Smooth muscle cell (in vitro differentiated cells): ENCODE measurements at regions not wholly inside any gene's neighbourhood (a gene's known extent, or its start where the extent isn't known, plus 50 kb on each side); places are given as distances from the start of the nearest gene placed in this dataset.

Source experiments
- DNase-seq: peaks from one replicate; lab custom pipeline; 2025; ENCODE audit not compliant: unreplicated experiment; lab: John Stamatoyannopoulos, UW
- H2AFZ ChIP-seq: fragments of 200-600 bp; sonication (generic); 2 replicates; pipeline ENCODE4 v1.6.0; 2016; ENCODE audit warnings: antibody characterized with exemption, low read depth, mild to moderate bottlenecking
- H3F3A ChIP-seq: fragments of 200-600 bp; sonication (generic); 2 replicates; pipeline ENCODE4 v1.6.0; 2017; ENCODE audit warnings: antibody characterized with exemption, low read depth
- H3K27ac ChIP-seq: fragments of 200-600 bp; sonication (generic); 2 replicates; pipeline ENCODE4 v1.5.1; 2016; ENCODE audit warnings: low read depth, mild to moderate bottlenecking
- H3K27me3 ChIP-seq: fragments of 200-600 bp; sonication (generic); 2 replicates; pipeline ENCODE4 v1.6.1; 2016; ENCODE audit warnings: low read depth, mild to moderate bottlenecking
- H3K36me3 ChIP-seq: fragments of 200-600 bp; sonication (generic); 2 replicates; pipeline ENCODE4 v1.5.1; 2016; ENCODE audit warnings: low read depth
- H3K4me1 ChIP-seq: fragments of 200-600 bp; sonication (generic); 2 replicates; pipeline ENCODE4 v1.5.1; 2016; ENCODE audit warnings: low read depth
- H3K4me2 ChIP-seq: fragments of 200-600 bp; sonication (generic); 2 replicates; pipeline ENCODE4 v1.6.0; 2016; ENCODE audit warnings: mild to moderate bottlenecking
- H3K4me3 ChIP-seq: fragments of 200-600 bp; sonication (generic); 2 replicates; pipeline ENCODE4 v1.5.1; 2016; ENCODE audit warnings: mild to moderate bottlenecking
- H3K79me2 ChIP-seq: fragments of 200-600 bp; sonication (generic); 2 replicates; pipeline ENCODE4 v1.6.0; 2016; ENCODE audit warnings: low read depth, mild to moderate bottlenecking
- H3K9ac ChIP-seq: fragments of 200-600 bp; sonication (generic); 2 replicates; pipeline ENCODE4 v1.6.0; 2016; ENCODE audit warnings: low read depth
- H3K9me3 ChIP-seq: fragments of 200-600 bp; sonication (generic); replicated peaks from 2 replicates; pipeline ENCODE4 v1.5.1; 2016; ENCODE audit warnings: low read depth
- H4K20me1 ChIP-seq: fragments of 200-600 bp; sonication (generic); 2 replicates; pipeline ENCODE4 v1.6.0; 2016; ENCODE audit warnings: low read depth
- CTCF ChIP-seq: fragments of 200-600 bp; sonication (generic); IDR thresholded peaks from 2 replicates; pipeline ENCODE4 v1.5.1; 2017; ENCODE audit warnings: borderline replicate concordance, mild to moderate bottlenecking, antibody characterized with exemption; ENCODE audit not compliant: insufficient read depth, poor library complexity, severe bottlenecking
- WGBS: methylation state at CpG from one replicate; pipeline ENCODE4 v1.1.7; 2016; ENCODE audit warnings: low lambda C conversion rate; 5-methylcytosine and 5-hydroxymethylcytosine counted together

GRCh38 chr20:19108155-19108554 is 104.3 kb upstream of the SLC24A3 start:
- Histone ChIP-seq H3K9ac (no peak overlapping the region), H3K4me2 (no peak overlapping the region), H2AFZ (no peak overlapping the region), H3K27ac (no peak overlapping the region), H3K9me3 (no peaks in the 10 kb centered on the region), H3K4me3 (no peak overlapping the region), H3K36me3 (no peaks in the 10 kb centered on the region), H3K27me3 (no peaks in the 10 kb centered on the region), H4K20me1 (no peaks in the 10 kb centered on the region), H3F3A (no peaks in the 10 kb centered on the region), H3K79me2 (no peaks in the 10 kb centered on the region), H3K4me1 (no peaks in the 10 kb centered on the region)
- DNase-seq = no peak
- TF ChIP-seq CTCF = no peak
- WGBS = 91% methylated on average over 7 of the region's 7 CpGs

- H3K4me1 ChIP-seq = no peaks in the 10 kb centered on the region
- H4K20me1 ChIP-seq = no peaks in the 10 kb centered on the region
- H3K4me2 ChIP-seq = no peak overlapping the region
- no peak overlapping the region for H3K9ac ChIP-seq
- no peak overlapping the region for H3K4me3 ChIP-seq
- H3K27ac ChIP-seq = no peak overlapping the region
- no peaks in the 10 kb centered on the region for H3F3A ChIP-seq
- H2AFZ ChIP-seq = no peak overlapping the region
- WGBS = 91% methylated on average over 3 of the region's 3 CpGs
- H3K27me3 ChIP-seq = no peaks in the 10 kb centered on the region
- no peaks in the 10 kb centered on the region for H3K9me3 ChIP-seq
- no peaks in the 10 kb centered on the region for H3K36me3 ChIP-seq
- H3K79me2 ChIP-seq = no peaks in the 10 kb centered on the region
- DNase-seq = no peak
- no peak for TF ChIP-seq CTCF
These were observed 102.2 kb upstream of the SLC24A3 start for GRCh38 chr20:19110285-19110684.

GRCh38 chr20:19110881-19111460 is 101.5 kb upstream of the SLC24A3 start:
- no peaks in the 10 kb centered on the region for H3K36me3 ChIP-seq
- no peak overlapping the region for H3K4me3 ChIP-seq
- H2AFZ ChIP-seq = no peak overlapping the region
- DNase-seq = no peak
- H3F3A ChIP-seq = no peaks in the 10 kb centered on the region
- WGBS = 75% methylated on average over 7 of the region's 7 CpGs
- no peaks in the 10 kb centered on the region for H3K9me3 ChIP-seq
- H3K9ac ChIP-seq = no peak overlapping the region
- no peaks in the 10 kb centered on the region for H4K20me1 ChIP-seq
- no peaks in the 10 kb centered on the region for H3K4me1 ChIP-seq
- H3K79me2 ChIP-seq = no peaks in the 10 kb centered on the region
- no peak overlapping the region for H3K4me2 ChIP-seq
- TF ChIP-seq CTCF = no peak
- no peaks in the 10 kb centered on the region for H3K27me3 ChIP-seq
- H3K27ac ChIP-seq = no peak overlapping the region

- H3K79me2 ChIP-seq = no peaks in the 10 kb centered on the region
- no peaks in the 10 kb centered on the region for H4K20me1 ChIP-seq
- TF ChIP-seq CTCF = no peak
- H3K9me3 ChIP-seq = no peaks in the 10 kb centered on the region
- H3K4me1 ChIP-seq = no peaks in the 10 kb centered on the region
- WGBS = 77% methylated on average over 2 of the region's 2 CpGs
- no peak overlapping the region for H3K4me3 ChIP-seq
- H3K36me3 ChIP-seq = no peaks in the 10 kb centered on the region
- no peak overlapping the region for H3K27ac ChIP-seq
- no peak overlapping the region for H2AFZ ChIP-seq
- H3K27me3 ChIP-seq = no peaks in the 10 kb centered on the region
- no peak overlapping the region for H3K4me2 ChIP-seq
- no peaks in the 10 kb centered on the region for H3F3A ChIP-seq
- no peak for DNase-seq
- no peak overlapping the region for H3K9ac ChIP-seq
These were observed 99.6 kb upstream of the SLC24A3 start for GRCh38 chr20:19112828-19113227.
